ENCODE measurements at regions not wholly inside any gene's neighbourhood (a gene's known extent, or its start where the extent isn't known, plus 50 kb on each side); places are given as distances from the start of the nearest gene placed in this dataset.

DNA sequence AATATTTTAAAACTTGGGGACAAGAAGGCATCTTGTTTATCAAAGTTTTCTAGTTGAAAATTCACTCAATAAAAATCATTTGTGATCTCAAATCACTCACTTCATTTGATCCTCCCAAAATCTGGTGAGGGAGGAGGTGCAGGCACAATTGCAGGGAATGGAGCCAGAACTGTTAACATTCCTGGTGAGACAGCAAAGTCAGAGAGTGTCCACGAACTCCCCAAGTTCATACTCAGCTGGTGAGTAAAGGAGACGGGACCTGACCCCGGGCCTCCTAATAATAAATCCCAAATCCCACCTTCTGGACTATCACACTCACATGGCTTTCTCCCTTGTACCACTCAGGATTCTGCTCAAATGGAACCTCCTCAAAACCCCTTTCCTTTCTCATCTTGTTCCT lies 252.3 kb upstream of the LRTM1 start:
- Histone ChIP-seq H3K4me3 (no peak overlapping the region), H4K20me1 (ENCODE audit: control insufficient read depth, insufficient read depth) (no peaks in the 10 kb centered on the region), H3K4me1 (ENCODE audit: control insufficient read depth, insufficient read depth, low read length) (no peaks in the 10 kb centered on the region), H3K27me3 (replicated peaks in 1 of 2; ENCODE audit: control insufficient read depth in 2 of 2, insufficient read depth in 2 of 2, low read length in 1 of 2) (0 out of 4 replicates have a peak, but pooled peaks cover 0 to under 1% of the 10 kb centered on the region in 2 experiments), H2AFZ (ENCODE audit: control insufficient read depth, low read depth, low read length) (no peak overlapping the region), H3K9ac (ENCODE audit: control insufficient read depth, insufficient read depth, low read length) (no peak overlapping the region), H3K36me3 (ENCODE audit: control insufficient read depth in 2 of 2, insufficient read depth in 2 of 2, low read length in 1 of 2) (no peaks in the 10 kb centered on the region), H3K4me2 (ENCODE audit: control insufficient read depth, insufficient read depth) (no peak overlapping the region), H3K27ac (ENCODE audit: control insufficient read depth, insufficient read depth) (no peak overlapping the region), H3K9me3 (replicated peaks; ENCODE audit: control insufficient read depth, insufficient read depth, low read length) (no peaks in the 10 kb centered on the region), H3K79me2 (ENCODE audit: control insufficient read depth, insufficient read depth, low read length) (no peaks in the 10 kb centered on the region)
- in situ Hi-C loops (cut with MboI), result no loop called here
- BruUV-seq (replicated peaks), result no TSS peak
- DNase-seq (ENCODE audit: low read depth, low spot score), result no peak
- WGBS (ENCODE audit: insufficient coverage, insufficient replicate concordance, low lambda C conversion rate, missing lambda C conversion rate), result 46% methylated on average over 3 of the region's 3 CpGs
- ATAC-seq, result no peak
- FAIRE-seq, result no peak
- ChIA-PET POLR2A (no interaction called here), CTCF (interaction anchor here (0.7 to 1.5 kb wide), 5 partner anchors 10 to 756 kb away, joined by 3 to 10 read pairs (median 3); no protein-coding TSS in a partner anchor), SMC1A (ENCODE audit: uncharacterized antibody, unreplicated experiment) (interaction anchor here (1.1 kb wide), 1 partner anchor 11 kb away, joined by 3 read pairs; no protein-coding TSS in a partner anchor), RAD21 (ENCODE audit: unreplicated experiment) (interaction anchor here (2.0 kb wide), 1 partner anchor 327 kb away, joined by 6 read pairs; no protein-coding TSS in a partner anchor)
- intact Hi-C loops (cut with micrococcal nuclease; ENCODE audit: unreplicated experiment), result no loop called here
- TF ChIP-seq ASH2L (IDR thresholded peaks at IDR 0.05; ENCODE audit: borderline replicate concordance, low read depth), result no peak

GRCh38 chr3:55178336-55178735 lies 250.5 kb upstream of the LRTM1 start:
- ChIA-PET CTCF (no interaction called here), SMC1A (ENCODE audit: uncharacterized antibody, unreplicated experiment) (interaction anchor here (0.7 kb wide), 1 partner anchor 13 kb away, joined by 3 read pairs; no protein-coding TSS in a partner anchor), POLR2A (no interaction called here), RAD21 (ENCODE audit: unreplicated experiment) (no interaction called here)
- H3K9me3 ChIP-seq (replicated peaks; ENCODE audit: control insufficient read depth, insufficient read depth, low read length), result no peaks in the 10 kb centered on the region
- DNase-seq (ENCODE audit: low read depth, low spot score) (no peak), FAIRE-seq (no peak), ATAC-seq (no peak)
- WGBS (ENCODE audit: insufficient coverage, insufficient replicate concordance, low lambda C conversion rate, missing lambda C conversion rate), result 14% methylated on average over 3 of the region's 3 CpGs
- H3K4me1 ChIP-seq (ENCODE audit: control insufficient read depth, insufficient read depth, low read length), result no peaks in the 10 kb centered on the region
- no peak overlapping the region for H3K4me2 ChIP-seq (ENCODE audit: control insufficient read depth, insufficient read depth)
- H3K9ac ChIP-seq (ENCODE audit: control insufficient read depth, insufficient read depth, low read length), result no peak overlapping the region
- no peaks in the 10 kb centered on the region for H3K79me2 ChIP-seq (ENCODE audit: control insufficient read depth, insufficient read depth, low read length)
- intact Hi-C loops (cut with micrococcal nuclease; ENCODE audit: unreplicated experiment), result no loop called here
- H3K27ac ChIP-seq (ENCODE audit: control insufficient read depth, insufficient read depth), result no peak overlapping the region
- no peaks in the 10 kb centered on the region for H4K20me1 ChIP-seq (ENCODE audit: control insufficient read depth, insufficient read depth)
- TF ChIP-seq POLR2AphosphoS5 (IDR thresholded peaks at IDR 0.05; ENCODE audit: low read length) (no peak), SMC3 (IDR thresholded peaks at IDR 0.05; ENCODE audit: borderline replicate concordance, low read length) (no peak), E2F4 (IDR thresholded peaks at IDR 0.05; ENCODE audit: low read depth, low read length) (no peak), WRNIP1 (IDR thresholded peaks at IDR 0.05; ENCODE audit: borderline replicate concordance, low read depth, low read length) (no peak), NFIC (IDR thresholded peaks at IDR 0.05; ENCODE audit: low read depth, low read length) (no peak), CHD4 (IDR thresholded peaks at IDR 0.05) (no peak)
- no peak overlapping the region for H2AFZ ChIP-seq (ENCODE audit: control insufficient read depth, low read depth, low read length)
- no peak overlapping the region for H3K4me3 ChIP-seq
- in situ Hi-C loops (cut with MboI), result loop anchor here (10.0 kb wide), 1 partner anchor 324 kb away; no protein-coding TSS in a partner anchor
- H3K27me3 ChIP-seq (replicated peaks in 1 of 2; ENCODE audit: control insufficient read depth in 2 of 2, insufficient read depth in 2 of 2, low read length in 1 of 2), result 0 out of 4 replicates have a peak, but pooled peaks cover 0 to 2% of the 10 kb centered on the region in 2 experiments
- BruUV-seq (replicated peaks), result no TSS peak
- H3K36me3 ChIP-seq (ENCODE audit: control insufficient read depth in 2 of 2, insufficient read depth in 2 of 2, low read length in 1 of 2), result no peaks in the 10 kb centered on the region

Data from GM12878 (cell line).